Skin epidermis (tissue), 12 donors: ENCODE measurements at regions not wholly inside any gene's neighbourhood (a gene's known extent, or its start where the extent isn't known, plus 50 kb on each side); places are given as distances from the start of the nearest gene placed in this dataset.
"Not testable (repeated sequence)": the region's sequence is repeated elsewhere in the genome, so short reads cannot be mapped to it uniquely, and the experiment has no call there.

ENCODE experiments used
- H3K27ac ChIP-seq, 21 experiments: fragments of 200-600 bp; sonication (generic) in 11 of 21; one replicate each; pipeline ENCODE4 v1.5.0; 2020; ENCODE audit warnings: mild to moderate bottlenecking in 3 of 21, inconsistent platforms in 2 of 21, moderate library complexity in 2 of 21
- H3K4me3 ChIP-seq, 7 experiments: fragments of 200-600 bp; sonication (generic) in 2 of 7; one replicate each; pipeline ENCODE4 v1.5.0; 2020; ENCODE audit warnings: inconsistent platforms in 2 of 7, mild to moderate bottlenecking in 2 of 7, moderate library complexity in 1 of 7

DNA sequence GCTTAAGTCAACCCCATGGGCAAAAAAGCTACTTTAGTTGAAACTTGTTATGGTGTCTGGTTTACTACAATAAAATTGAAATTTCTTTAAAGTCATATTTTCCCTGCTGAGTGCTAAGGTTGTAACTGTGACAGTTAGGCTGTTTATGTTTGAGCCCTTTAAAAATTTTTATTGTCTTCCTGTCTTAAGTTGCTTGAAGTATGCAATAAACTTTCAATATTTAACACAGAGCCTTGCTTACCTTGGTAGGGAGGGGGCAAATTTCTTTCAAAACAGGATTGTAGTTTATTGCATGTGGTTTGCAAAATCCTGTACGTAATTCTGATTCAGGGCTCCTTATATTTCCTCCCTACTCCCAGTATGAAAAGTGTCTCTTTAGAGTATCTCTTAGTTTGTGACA is 465.5 kb upstream of the ACTBL2 start:
- H3K27ac ChIP-seq, result no peak overlapping the region
- no peak overlapping the region for H3K4me3 ChIP-seq

- H3K4me3 ChIP-seq, result no peak overlapping the region
- H3K27ac ChIP-seq, result no peak overlapping the region
Measured at GRCh38 chr5:57947181-57947580, 464.6 kb upstream of the ACTBL2 start.

- Histone ChIP-seq H3K4me3 (no peak overlapping the region), H3K27ac (no peak overlapping the region)
Measured at GRCh38 chr5:57940879-57941278, 458.3 kb upstream of the ACTBL2 start.

DNA sequence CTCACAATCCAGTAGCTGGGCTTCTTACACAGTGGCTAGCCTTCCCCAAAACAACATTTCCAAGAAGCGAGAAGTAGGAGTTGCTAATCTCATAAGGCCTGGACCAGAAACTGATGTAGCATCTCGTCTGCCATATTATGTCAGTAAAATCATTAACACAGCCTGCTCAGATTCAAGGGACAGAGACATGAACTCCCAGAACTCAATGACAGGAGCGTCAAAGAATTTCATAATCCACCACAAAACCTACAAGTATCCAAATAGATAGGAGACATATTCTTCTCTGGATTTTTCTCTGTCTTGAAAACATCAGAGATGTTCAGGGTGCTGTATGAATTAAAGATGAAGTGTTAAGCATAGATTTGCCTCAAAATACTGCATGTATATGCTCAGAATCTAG is 457.6 kb upstream of the ACTBL2 start:
- no peak overlapping the region for H3K4me3 ChIP-seq

DNA sequence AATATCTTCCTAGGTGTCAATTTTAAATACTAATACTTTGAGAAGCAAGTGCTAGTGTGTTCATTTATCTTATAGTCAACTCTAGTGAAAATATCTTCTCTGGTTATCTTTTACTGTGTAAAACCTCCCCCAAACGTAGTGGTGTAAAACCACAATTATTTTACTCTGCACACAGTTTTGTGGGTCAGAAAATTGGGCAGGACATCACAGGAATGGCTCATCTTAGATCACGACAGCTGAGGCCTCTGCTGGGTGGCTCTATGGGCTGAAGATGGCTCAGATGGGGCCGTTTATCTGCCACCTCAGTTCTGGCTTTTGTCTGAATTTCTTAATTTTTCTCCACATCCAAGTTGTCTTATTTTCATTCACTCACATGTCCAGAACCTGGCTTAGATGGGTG is 457.2 kb upstream of the ACTBL2 start:
- no peak overlapping the region for H3K4me3 ChIP-seq
- no peak overlapping the region for H3K27ac ChIP-seq

More for the DNA sequence above, 457.6 kb upstream of the ACTBL2 start:
- no peak overlapping the region for H3K27ac ChIP-seq

GRCh38 chr5:57939335-57939734 is 456.7 kb upstream of the ACTBL2 start:
- H3K27ac ChIP-seq, result no peak overlapping the region
- H3K4me3 ChIP-seq, result no peak overlapping the region

- no peak overlapping the region for H3K27ac ChIP-seq
- no peak overlapping the region for H3K4me3 ChIP-seq
Measured at GRCh38 chr5:57938174-57938557, 455.6 kb upstream of the ACTBL2 start.

DNA sequence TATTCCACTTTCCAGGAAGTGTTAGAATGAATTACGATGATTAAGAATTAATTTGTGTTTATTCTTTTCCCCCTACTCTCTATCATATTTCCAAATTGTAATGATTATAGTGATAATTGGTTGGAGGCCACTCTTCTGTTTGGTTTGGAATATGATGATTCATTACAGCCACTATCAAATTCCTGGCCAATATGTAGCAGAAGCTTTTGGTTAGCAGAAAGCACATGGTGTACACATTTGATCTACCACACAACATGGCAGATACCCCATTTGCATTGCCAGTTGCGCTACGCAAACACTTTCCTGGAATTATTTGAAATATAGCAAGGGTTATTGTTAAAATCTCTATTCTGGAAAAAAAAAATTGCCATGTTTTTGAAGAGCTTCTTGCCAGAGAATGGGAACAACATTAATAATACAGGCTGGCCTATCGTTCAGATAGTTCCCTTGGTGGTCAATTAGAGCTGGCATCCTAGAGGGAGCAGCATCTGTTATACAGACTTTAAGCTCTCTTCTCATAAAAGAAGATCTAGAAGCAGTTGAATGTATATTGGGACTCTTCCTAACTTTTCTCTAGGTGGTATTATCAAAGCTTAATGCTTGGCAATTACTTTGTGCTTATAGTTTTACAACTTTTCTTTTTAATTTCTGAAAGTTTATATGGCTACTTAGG is 455.0 kb upstream of the ACTBL2 start:
- no peak overlapping the region for H3K4me3 ChIP-seq
- no peak overlapping the region for H3K27ac ChIP-seq

GRCh38 chr5:57937025-57937424 is 454.4 kb upstream of the ACTBL2 start:
- no peak overlapping the region for H3K4me3 ChIP-seq
- H3K27ac ChIP-seq, result no peak overlapping the region

DNA sequence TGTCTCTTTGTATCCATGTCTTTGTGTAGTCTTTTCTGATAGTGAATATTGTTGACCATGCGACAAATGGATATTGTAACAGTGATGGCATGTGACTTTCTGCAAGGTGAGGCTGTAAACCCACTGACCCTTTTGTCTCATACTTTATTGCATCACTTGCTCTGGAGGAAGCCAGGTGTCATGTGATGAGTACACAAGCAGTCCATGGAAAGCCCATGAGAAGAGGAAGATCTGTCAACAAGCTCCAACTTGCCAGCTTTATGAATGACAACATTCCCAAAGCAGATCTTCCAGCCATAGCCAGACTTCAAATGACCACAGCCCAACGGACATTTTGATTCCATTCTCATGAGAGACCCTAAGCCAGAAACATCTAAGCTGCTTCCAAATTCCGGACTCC is 450.1 kb upstream of the ACTBL2 start:
- Histone ChIP-seq H3K4me3 (no peak overlapping the region), H3K27ac (no peak overlapping the region)

- H3K27ac ChIP-seq, result no peak overlapping the region
- no peak overlapping the region for H3K4me3 ChIP-seq
Measured at GRCh38 chr5:57931807-57932206, 449.2 kb upstream of the ACTBL2 start.

GRCh38 chr5:57931352-57931751 is 448.7 kb upstream of the ACTBL2 start:
- no peak overlapping the region for H3K4me3 ChIP-seq
- H3K27ac ChIP-seq, result no peak overlapping the region

- Histone ChIP-seq H3K27ac (no peak overlapping the region), H3K4me3 (no peak overlapping the region)
Measured at GRCh38 chr5:57929271-57929670, 446.7 kb upstream of the ACTBL2 start.

- H3K4me3 ChIP-seq, H3K27ac ChIP-seq: not testable (repeated sequence)
Measured at GRCh38 chr5:57923094-57923493, 440.5 kb upstream of the ACTBL2 start.

GRCh38 chr5:57917004-57917403 is 434.4 kb upstream of the ACTBL2 start:
- no peak overlapping the region for H3K27ac ChIP-seq
- H3K4me3 ChIP-seq, result no peak overlapping the region

DNA sequence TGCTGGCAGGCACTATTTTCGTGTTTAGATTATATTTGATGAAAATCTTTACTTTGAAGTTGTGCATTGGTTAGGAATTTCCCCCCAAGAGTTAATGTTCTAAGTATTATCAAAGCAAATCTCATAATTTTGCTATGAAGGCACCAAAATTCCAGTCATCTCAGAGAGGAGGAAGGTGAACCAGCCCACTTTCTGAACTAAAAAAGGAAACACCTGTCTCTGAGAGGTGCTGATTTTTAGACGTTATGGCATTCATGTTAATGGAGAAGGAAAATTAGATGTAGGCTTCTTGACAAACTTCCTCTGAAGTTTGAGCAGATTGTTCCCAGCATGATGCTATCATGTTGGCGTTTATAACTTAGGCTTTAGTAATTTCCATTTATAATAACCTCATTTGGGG is 432.9 kb upstream of the ACTBL2 start:
- Histone ChIP-seq H3K27ac (no peak overlapping the region), H3K4me3 (no peak overlapping the region)

- H3K27ac ChIP-seq, result no peak overlapping the region
Measured at GRCh38 chr5:57911438-57911837, 428.8 kb upstream of the ACTBL2 start.

DNA sequence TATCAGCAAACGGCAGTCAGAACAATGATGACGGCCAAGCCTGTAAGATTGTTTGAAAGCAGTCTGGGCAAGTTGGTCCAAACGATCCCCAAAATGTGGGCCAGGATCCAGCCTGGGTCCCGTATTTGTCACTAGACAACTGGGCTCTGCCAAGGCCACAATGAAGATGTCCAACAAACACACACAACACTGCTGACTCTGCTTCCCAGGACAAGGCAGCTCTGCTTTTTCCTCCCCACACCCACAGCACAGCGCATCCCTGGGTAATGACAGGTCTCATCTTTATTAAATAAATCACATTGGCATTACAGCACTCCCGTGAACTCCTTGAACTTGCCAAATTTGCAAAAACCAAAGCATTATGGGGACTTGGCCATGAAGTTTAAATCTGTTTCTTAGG is 424.1 kb upstream of the ACTBL2 start:
- H3K4me3 ChIP-seq, result no peak overlapping the region
- H3K27ac ChIP-seq, result no peak overlapping the region

More at GRCh38 chr5:57911438-57911837, 428.8 kb upstream of the ACTBL2 start:
- no peak overlapping the region for H3K4me3 ChIP-seq

DNA sequence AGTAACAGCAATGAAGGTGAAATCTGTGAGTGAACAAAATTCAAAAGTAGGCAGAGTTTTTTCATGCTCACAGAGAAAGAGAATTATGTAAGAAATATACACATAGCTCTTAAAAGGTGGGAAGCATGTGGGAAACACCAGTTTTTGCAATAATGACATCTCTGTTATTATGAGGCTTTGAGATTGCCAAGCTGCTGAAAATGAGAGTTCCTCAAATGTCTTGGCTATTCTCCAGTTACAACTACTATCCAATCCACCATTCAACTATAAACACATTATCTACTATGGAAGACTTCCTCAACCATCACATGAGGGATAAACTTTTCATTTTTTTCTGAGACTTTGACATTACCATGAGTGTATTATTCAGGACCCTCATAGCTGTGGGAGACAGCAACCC is 420.8 kb upstream of the ACTBL2 start:
- Histone ChIP-seq H3K27ac (no peak overlapping the region), H3K4me3 (no peak overlapping the region)

GRCh38 chr5:57902095-57902494 is 419.5 kb upstream of the ACTBL2 start:
- Histone ChIP-seq H3K27ac (no peak overlapping the region), H3K4me3 (no peak overlapping the region)

DNA sequence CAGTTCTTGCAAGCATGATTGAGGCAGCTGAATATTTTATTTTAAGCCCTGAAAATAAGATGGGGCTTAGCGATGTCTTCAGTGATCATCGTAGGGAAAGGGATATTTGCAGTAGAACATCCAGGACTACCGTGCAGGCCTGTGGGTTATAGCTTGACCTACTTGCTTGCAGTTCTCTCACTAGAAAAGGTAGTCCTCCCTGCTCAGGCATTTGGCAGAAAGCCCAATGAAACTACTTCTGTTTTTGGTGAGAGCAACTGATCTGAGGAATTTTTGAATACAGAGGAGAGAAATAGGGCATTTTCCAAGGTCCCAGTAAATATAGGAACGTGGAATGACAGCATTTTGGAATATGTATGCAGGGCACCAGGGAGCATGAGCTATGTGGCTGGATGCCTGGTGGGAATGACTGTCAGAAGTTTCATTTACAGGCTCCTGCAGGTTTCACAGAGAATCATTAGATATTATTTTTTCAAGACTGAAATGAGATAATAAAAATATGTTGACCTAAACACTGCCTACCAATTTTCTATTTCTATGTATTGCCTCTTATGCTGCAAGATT is 417.9 kb upstream of the ACTBL2 start:
- no peak overlapping the region for H3K27ac ChIP-seq
- H3K4me3 ChIP-seq, result no peak overlapping the region

DNA sequence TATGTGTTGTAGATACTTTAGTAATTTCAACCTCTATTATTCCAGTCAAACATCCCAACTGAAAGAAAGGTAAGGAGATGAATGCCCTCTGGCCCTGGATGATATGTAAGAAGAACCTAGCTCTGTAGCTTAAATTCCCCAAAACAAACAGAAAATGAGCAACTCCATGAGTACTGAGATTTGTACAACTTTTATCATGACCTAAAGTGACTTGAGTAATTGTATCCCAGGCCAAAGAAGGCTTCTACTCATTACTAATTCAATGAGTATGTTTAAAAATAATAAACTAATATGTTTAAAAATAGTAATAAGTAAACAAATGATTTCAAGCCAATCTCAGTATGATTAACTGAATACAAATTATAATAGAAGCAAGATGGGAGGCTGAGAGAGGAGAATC is 414.0 kb upstream of the ACTBL2 start:
- Histone ChIP-seq H3K27ac (no peak overlapping the region), H3K4me3 (no peak overlapping the region)
